Endothelial cell of umbilical vein (primary cell): ENCODE measurements at regions not wholly inside any gene's neighbourhood (a gene's known extent, or its start where the extent isn't known, plus 50 kb on each side); places are given as distances from the start of the nearest gene placed in this dataset.

ENCODE experiments used
- BruUV-seq: library from RNA; stranded (reverse); fragments of 400-500 nt; replicated peaks from 2 replicates; lab custom pipeline; 2021; lab: Mats Ljungman, UMichigan
- CTCF ChIA-PET: fragments of 300-600, 350-600 bp; sonication (Branson Sonifier 250); formaldehyde crosslinking; loops from one replicate; lab custom pipeline; 2021; ENCODE audit warnings: antibody characterized with exemption, inconsistent platforms; lab: Charles Lee
- POLR2A ChIA-PET: fragments of 300-600, 350-600 bp; sonication (Branson Sonifier 250); formaldehyde crosslinking; loops from one replicate; lab custom pipeline; 2021; ENCODE audit warnings: antibody characterized with exemption, inconsistent platforms; lab: Charles Lee
- DNase-seq: peaks from one replicate; pipeline ENCODE4 v3.0.0-alpha.2; 2011; ENCODE audit warnings: low read depth, low spot score
- FAIRE-seq: peaks from 2 replicates; lab custom pipeline; 2011; peaks lifted over from hg19 to GRCh38; lab: Jason Lieb, UNC
- H2AFZ ChIP-seq: 2 replicates; pipeline ENCODE4 v1.6.0; 2012; ENCODE audit warnings: low read depth, low read length, control low read depth, inconsistent platforms
- H3K27ac ChIP-seq: 2 replicates; pipeline ENCODE4 v1.5.1; 2011; ENCODE audit warnings: low read depth, mild to moderate bottlenecking, control low read depth, low read length, moderate library complexity; ENCODE audit not compliant: insufficient read depth
- H3K27me3 ChIP-seq, 2 experiments: 2 replicates each; pipeline versions ENCODE4 v1.6.0 to v1.6.1; 2011; ENCODE audit warnings: low read length in 2 of 2, mixed read lengths in 1 of 2; ENCODE audit not compliant: control insufficient read depth in 2 of 2, insufficient read depth in 2 of 2
- H3K36me3 ChIP-seq, 2 experiments: 2 replicates in 1 of 2; 3 replicates in 1 of 2; pipeline ENCODE4 v1.5.1; 2011; ENCODE audit warnings: low read length in 2 of 2, mild to moderate bottlenecking in 1 of 2, moderate library complexity in 1 of 2; ENCODE audit not compliant: control insufficient read depth in 2 of 2, insufficient read depth in 2 of 2; ENCODE audit errors: extremely low read depth in 1 of 2
- H3K4me1 ChIP-seq: 3 replicates; pipeline ENCODE4 v1.5.1; 2011; ENCODE audit warnings: mild to moderate bottlenecking, low read length; ENCODE audit not compliant: control insufficient read depth, insufficient read depth; ENCODE audit errors: extremely low read depth
- H3K4me2 ChIP-seq: 2 replicates; pipeline ENCODE4 v1.6.1; 2011; ENCODE audit warnings: low read length, control low read depth, mixed read lengths; ENCODE audit not compliant: insufficient read depth
- H3K4me3 ChIP-seq, 3 experiments: fragments of 200-600 bp in 1 of 3; sonication (generic), shearing (Covaris generic) in 1 of 3; replicated peaks in 1 of 3; 2 replicates each; pipeline ENCODE4 v1.5.1; 2011 to 2016; ENCODE audit warnings: control low read depth in 3 of 3, low read length in 3 of 3, mild to moderate bottlenecking in 2 of 3, inconsistent platforms in 1 of 3, low read depth in 1 of 3, moderate library complexity in 1 of 3; ENCODE audit not compliant: insufficient read depth in 1 of 3
- H3K79me2 ChIP-seq: 2 replicates; pipeline ENCODE4 v1.6.0; 2012; ENCODE audit warnings: low read length, inconsistent platforms; ENCODE audit not compliant: control insufficient read depth, insufficient read depth
- H3K9ac ChIP-seq: replicated peaks from 2 replicates; pipeline ENCODE3; 2011; ENCODE audit warnings: low read length, control low read depth; ENCODE audit not compliant: insufficient read depth; ENCODE audit errors: extremely low read depth
- H3K9me1 ChIP-seq: replicated peaks from 3 replicates; pipeline ENCODE4 v1.6.0; 2011; ENCODE audit warnings: mild to moderate bottlenecking, low read length; ENCODE audit not compliant: control insufficient read depth, insufficient read depth; ENCODE audit errors: extremely low read depth
- H3K9me3 ChIP-seq: replicated peaks from 2 replicates; pipeline ENCODE4 v1.5.1; 2012; ENCODE audit warnings: low read length, inconsistent platforms; ENCODE audit not compliant: control insufficient read depth, insufficient read depth
- H4K20me1 ChIP-seq: replicated peaks from 2 replicates; pipeline ENCODE3; 2011; ENCODE audit warnings: mild to moderate bottlenecking, low read length; ENCODE audit not compliant: control insufficient read depth, insufficient read depth; ENCODE audit errors: extremely low read depth
- CTCF ChIP-seq, 2 donors: IDR thresholded peaks; 1 replicate in 1 of 2; 2 replicates in 1 of 2; pipeline ENCODE4 v1.5.1; 2011; ENCODE audit warnings: low read length in 2 of 2, mild to moderate bottlenecking in 2 of 2, moderate library complexity in 2 of 2, control low read depth in 1 of 2, inconsistent platforms in 1 of 2, low read depth in 1 of 2; ENCODE audit not compliant: insufficient read depth in 1 of 2; ENCODE audit errors: extremely low read depth in 1 of 2
- EZH2 ChIP-seq: IDR thresholded peaks from 2 replicates; pipeline ENCODE4 v1.6.1; 2012; ENCODE audit warnings: borderline replicate concordance, low read depth, mild to moderate bottlenecking, moderate library complexity, low read length, inconsistent platforms; ENCODE audit not compliant: severe bottlenecking
- FOS ChIP-seq: IDR thresholded peaks from 2 replicates; pipeline ENCODE4 v1.6.1; 2011; ENCODE audit warnings: mild to moderate bottlenecking, low read length, moderate library complexity, borderline replicate concordance; ENCODE audit not compliant: insufficient read depth
- GATA2 ChIP-seq: IDR thresholded peaks from 2 replicates; pipeline ENCODE4 v1.7.0; 2011; ENCODE audit warnings: low read depth, mild to moderate bottlenecking, moderate library complexity, mixed read lengths, low read length; ENCODE audit not compliant: insufficient read length, insufficient read depth
- JUN ChIP-seq: IDR thresholded peaks from 2 replicates; pipeline ENCODE4 v1.6.1; 2011; ENCODE audit warnings: borderline replicate concordance, low read depth; ENCODE audit not compliant: insufficient read length, insufficient read depth
- MAX ChIP-seq: IDR thresholded peaks from 2 replicates; pipeline ENCODE4 v1.6.1; 2011; ENCODE audit not compliant: insufficient read depth, insufficient read length
- MYC ChIP-seq: IDR thresholded peaks from one replicate; pipeline ENCODE4 v1.6.1; 2011; ENCODE audit warnings: mild to moderate bottlenecking, low read depth, low read length
- POLR2A ChIP-seq: IDR thresholded peaks from 2 replicates; pipeline ENCODE4 v1.6.1; 2012; ENCODE audit warnings: low read depth, mild to moderate bottlenecking, control low read depth, low read length
- POLR2AphosphoS5 ChIP-seq: IDR thresholded peaks from 2 replicates; pipeline ENCODE4 v1.6.1; 2012; ENCODE audit warnings: low read depth, mild to moderate bottlenecking, control low read depth, low read length, moderate library complexity; ENCODE audit not compliant: insufficient read depth
- dilution Hi-C: fragments of 300-500 bp; cut with MboI; formaldehyde crosslinking; loops from one replicate; pipeline ENCODE4 v1.15.0; 2019; ENCODE audit warnings: low sequenced_read_pairs; ENCODE audit not compliant: extremely low pct_ligation_motif_present
- intact Hi-C: fragments of 100-400 bp; cut with micrococcal nuclease; formaldehyde crosslinking; loops from one replicate; pipeline ENCODE4 v1.10.0; 2022

- no peak overlapping the region for H3K9ac ChIP-seq
- no peaks in the 10 kb centered on the region for H3K27me3 ChIP-seq
- no peaks in the 10 kb centered on the region for H3K9me3 ChIP-seq
- no TSS peak for BruUV-seq
- H3K4me3 ChIP-seq: no peak overlapping the region
- H4K20me1 ChIP-seq: no peaks in the 10 kb centered on the region
- H3K4me2 ChIP-seq: peak overlapping the region; percentile 35
- no peaks in the 10 kb centered on the region for H3K36me3 ChIP-seq
- peak; percentile 68 for DNase-seq
- POLR2A ChIA-PET: no interaction called here
- dilution Hi-C loops: no loop called here
- H2AFZ ChIP-seq: peak overlapping the region; percentile 26
- TF ChIP-seq CTCF (IDR thresholded peaks at IDR 0.05; ENCODE audit: extremely low read depth in 1 of 2, insufficient read depth in 1 of 2, low read depth in 1 of 2, low read length in 2 of 2) (no peak), FOS (peak; percentile 83), POLR2AphosphoS5 (no peak), JUN (peak; percentile 44), EZH2 (no peak), MYC (no peak), MAX (no peak), POLR2A (no peak), GATA2 (no peak)
- H3K27ac ChIP-seq: no peak overlapping the region
- no peaks in the 10 kb centered on the region for H3K9me1 ChIP-seq
- H3K79me2 ChIP-seq: no peaks in the 10 kb centered on the region
- CTCF ChIA-PET: interaction anchor here (1.0 to 1.1 kb wide), 2 partner anchors 32 to 330 kb away, joined by 3 read pairs; no protein-coding TSS in a partner anchor
- no peaks in the 10 kb centered on the region for H3K4me1 ChIP-seq
- intact Hi-C loops: no loop called here
- FAIRE-seq: peak; percentile 35
Observed at GRCh38 chr2:180728928-180729559, 251.4 kb upstream of the UBE2E3 start.
